Prostate gland (tissue), 2 donors: ENCODE measurements at regions not wholly inside any gene's neighbourhood (a gene's known extent, or its start where the extent isn't known, plus 50 kb on each side); places are given as distances from the start of the nearest gene placed in this dataset.

Experiments used
- POLR2A ChIP-seq: fragments of 450-650 bp; IDR thresholded peaks from one replicate; pipeline ENCODE4 v1.6.1; 2016; ENCODE audit warnings: antibody characterized with exemption, mild to moderate bottlenecking
- POLR2AphosphoS5 ChIP-seq: sonication (generic); formaldehyde crosslinking; IDR thresholded peaks from one replicate; pipeline ENCODE4 v1.6.1; 2017; ENCODE audit warnings: antibody characterized with exemption
- TF ChIP-seq, protein P1 (sequence below), 4 experiments: fragments of 200-600 bp in 2 of 4; fragments of 450-650 bp in 2 of 4; sonication (generic) in 2 of 4; IDR thresholded peaks; 1 replicate in 3 of 4; 2 replicates in 1 of 4; pipeline ENCODE4 v1.5.1; 2016 to 2019; ENCODE audit warnings: antibody characterized with exemption in 4 of 4, mild to moderate bottlenecking in 2 of 4, moderate library complexity in 2 of 4

DNA sequence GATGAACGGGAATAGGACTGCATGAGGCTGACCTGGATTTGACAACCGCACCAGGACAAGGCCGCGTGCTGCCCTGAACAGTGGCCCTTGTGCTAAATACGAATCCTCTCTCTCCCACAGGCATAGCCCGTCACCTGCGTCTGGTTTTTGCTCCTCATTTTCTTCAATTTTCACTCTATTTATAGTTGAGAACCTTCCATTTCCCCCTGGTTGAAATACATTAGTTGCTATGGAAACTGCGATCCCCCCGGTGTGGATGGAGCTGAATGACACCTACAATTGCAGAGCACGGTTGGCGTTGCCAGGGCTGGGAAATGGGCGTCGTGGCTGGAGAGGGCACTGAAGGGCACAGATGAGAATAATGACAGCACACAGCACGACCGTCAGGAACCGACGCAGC, 158.6 kb upstream of the PITRM1 start:
- TF ChIP-seq, protein P1, sequence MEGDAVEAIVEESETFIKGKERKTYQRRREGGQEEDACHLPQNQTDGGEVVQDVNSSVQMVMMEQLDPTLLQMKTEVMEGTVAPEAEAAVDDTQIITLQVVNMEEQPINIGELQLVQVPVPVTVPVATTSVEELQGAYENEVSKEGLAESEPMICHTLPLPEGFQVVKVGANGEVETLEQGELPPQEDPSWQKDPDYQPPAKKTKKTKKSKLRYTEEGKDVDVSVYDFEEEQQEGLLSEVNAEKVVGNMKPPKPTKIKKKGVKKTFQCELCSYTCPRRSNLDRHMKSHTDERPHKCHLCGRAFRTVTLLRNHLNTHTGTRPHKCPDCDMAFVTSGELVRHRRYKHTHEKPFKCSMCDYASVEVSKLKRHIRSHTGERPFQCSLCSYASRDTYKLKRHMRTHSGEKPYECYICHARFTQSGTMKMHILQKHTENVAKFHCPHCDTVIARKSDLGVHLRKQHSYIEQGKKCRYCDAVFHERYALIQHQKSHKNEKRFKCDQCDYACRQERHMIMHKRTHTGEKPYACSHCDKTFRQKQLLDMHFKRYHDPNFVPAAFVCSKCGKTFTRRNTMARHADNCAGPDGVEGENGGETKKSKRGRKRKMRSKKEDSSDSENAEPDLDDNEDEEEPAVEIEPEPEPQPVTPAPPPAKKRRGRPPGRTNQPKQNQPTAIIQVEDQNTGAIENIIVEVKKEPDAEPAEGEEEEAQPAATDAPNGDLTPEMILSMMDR (IDR thresholded peaks at IDR 0.05) = no peak
- no peak for TF ChIP-seq POLR2AphosphoS5
- TF ChIP-seq POLR2A = no peak
